ACC112 (cell line): ENCODE measurements at regions not wholly inside any gene's neighbourhood (a gene's known extent, or its start where the extent isn't known, plus 50 kb on each side); places are given as distances from the start of the nearest gene placed in this dataset.
"Not testable (repeated sequence)": the region's sequence is repeated elsewhere in the genome, so short reads cannot be mapped to it uniquely, and the experiment has no call there.

Experiments used
- H2AFZ ChIP-seq: fragments of 200-600 bp; sonication (generic); one replicate; pipeline ENCODE4 v1.6.0; 2017; ENCODE audit warnings: antibody characterized with exemption, low read length; ENCODE audit not compliant: unreplicated experiment
- H3K27ac ChIP-seq: fragments of 200-600 bp; sonication (generic); 2 replicates; pipeline ENCODE4 v1.5.1; 2014; ENCODE audit warnings: low read depth, mild to moderate bottlenecking, antibody characterized with exemption, low read length, moderate library complexity
- H3K27me3 ChIP-seq: fragments of 200-600 bp; sonication (generic); 2 replicates; pipeline ENCODE4 v1.6.1; 2014; ENCODE audit warnings: mild to moderate bottlenecking, antibody characterized with exemption, low read length, moderate library complexity, mixed read lengths; ENCODE audit not compliant: insufficient read depth
- H3K36me3 ChIP-seq: fragments of 200-600 bp; sonication (generic); 2 replicates; pipeline ENCODE4 v1.6.1; 2016; ENCODE audit warnings: mild to moderate bottlenecking, antibody characterized with exemption, low read length, moderate library complexity, mixed read lengths; ENCODE audit not compliant: insufficient read depth
- H3K4me1 ChIP-seq: fragments of 200-600 bp; sonication (generic); one replicate; pipeline ENCODE4 v1.6.1; 2016; ENCODE audit warnings: low read length, mixed read lengths; ENCODE audit not compliant: insufficient read depth, unreplicated experiment, control insufficient read depth
- H3K4me3 ChIP-seq: fragments of 200-600 bp; sonication (generic); 2 replicates; pipeline ENCODE4 v1.5.1; 2014; ENCODE audit warnings: mild to moderate bottlenecking, low read depth, low read length
- H3K79me2 ChIP-seq: fragments of 200-600 bp; sonication (generic); one replicate; pipeline ENCODE4 v1.6.0; 2016; ENCODE audit warnings: low read length; ENCODE audit not compliant: control insufficient read depth, unreplicated experiment, insufficient read depth

GRCh38 chr1:220420726-220421125 lies 107.2 kb upstream of the MARK1 start:
- no peaks in the 10 kb centered on the region for H3K79me2 ChIP-seq
- no peaks in the 10 kb centered on the region for H3K36me3 ChIP-seq
- no peak overlapping the region for H3K27ac ChIP-seq
- H2AFZ ChIP-seq, result no peak overlapping the region
- H3K27me3 ChIP-seq, result no peaks in the 10 kb centered on the region; the same call in 1 of the 2 replicates
- H3K4me1 ChIP-seq, result no peaks in the 10 kb centered on the region
- H3K4me3 ChIP-seq, result no peak overlapping the region

- H3K27ac ChIP-seq, H2AFZ ChIP-seq, H3K36me3 ChIP-seq, H3K4me1 ChIP-seq, H3K27me3 ChIP-seq, H3K79me2 ChIP-seq, H3K4me3 ChIP-seq: not testable (repeated sequence)
Measured at GRCh38 chr1:220412382-220412781, 115.6 kb upstream of the MARK1 start.

DNA sequence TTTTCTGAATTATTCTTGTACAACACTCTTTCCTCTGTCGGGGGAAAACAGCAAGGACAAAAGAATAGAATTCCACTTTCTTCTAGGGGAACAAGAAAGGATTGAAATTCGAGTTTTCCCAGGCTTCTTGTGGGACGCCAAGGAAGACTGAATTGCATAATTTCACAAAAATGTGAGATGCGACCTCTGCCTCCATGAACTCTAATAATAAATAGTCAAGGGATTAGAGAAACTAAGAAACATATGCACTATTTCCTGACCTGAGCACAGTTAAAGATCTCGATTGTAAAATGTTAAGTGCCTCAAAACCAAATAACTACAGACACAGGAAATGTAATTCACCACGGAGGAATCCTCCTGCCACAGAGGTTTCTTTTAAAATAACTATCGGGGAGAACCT lies 117.3 kb upstream of the MARK1 start:
- no peaks in the 10 kb centered on the region for H3K36me3 ChIP-seq
- no peak overlapping the region for H3K4me3 ChIP-seq
- H3K27me3 ChIP-seq, result 0 out of 2 replicates have a peak, but pooled peaks cover 5% of the 10 kb centered on the region
- no peaks in the 10 kb centered on the region for H3K79me2 ChIP-seq
- H3K27ac ChIP-seq, result no peak overlapping the region
- no peaks in the 10 kb centered on the region for H3K4me1 ChIP-seq
- H2AFZ ChIP-seq, result no peak overlapping the region

- Histone ChIP-seq H3K79me2 (no peaks in the 10 kb centered on the region), H3K4me1 (no peaks in the 10 kb centered on the region), H3K27me3 (peaks cover 8% of the 10 kb centered on the region; the same call in 1 of the 2 replicates), H3K4me3 (no peak overlapping the region), H3K36me3 (no peaks in the 10 kb centered on the region), H2AFZ (no peak overlapping the region), H3K27ac (no peak overlapping the region)
Measured at GRCh38 chr1:220409771-220410595, 118.0 kb upstream of the MARK1 start.

DNA sequence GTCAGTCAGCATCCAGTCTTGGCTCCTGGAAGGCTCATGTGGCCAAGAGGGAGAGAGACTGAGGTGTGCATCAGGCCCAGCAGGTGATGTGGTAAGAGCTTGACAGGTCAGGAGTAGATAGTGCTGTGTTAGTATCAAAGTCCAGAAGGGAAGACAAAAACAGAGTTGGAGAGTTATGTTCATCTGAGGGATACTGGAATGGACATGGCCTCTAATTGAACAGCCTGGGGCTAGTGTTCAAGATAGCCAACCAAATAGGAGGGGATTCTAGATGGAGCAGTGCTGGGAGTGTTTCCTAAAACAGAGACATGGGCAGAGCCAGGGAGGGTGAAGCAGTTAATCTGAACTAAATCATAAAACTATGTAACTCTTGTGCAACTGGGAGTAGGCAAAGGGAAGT lies 120.7 kb upstream of the MARK1 start:
- Histone ChIP-seq H3K36me3 (no peaks in the 10 kb centered on the region), H3K79me2 (no peaks in the 10 kb centered on the region), H2AFZ (no peak overlapping the region), H3K27me3 (peaks cover 9% of the 10 kb centered on the region; the same call in 1 of the 2 replicates), H3K4me3 (no peak overlapping the region), H3K4me1 (no peaks in the 10 kb centered on the region), H3K27ac (no peak overlapping the region)

GRCh38 chr1:220398238-220398637 lies 126.0 kb upstream of the RAB3GAP2 start:
- no peak overlapping the region for H3K27ac ChIP-seq
- no peaks in the 10 kb centered on the region for H3K4me1 ChIP-seq
- H3K79me2 ChIP-seq, result no peaks in the 10 kb centered on the region
- no peaks in the 10 kb centered on the region for H3K36me3 ChIP-seq
- H2AFZ ChIP-seq, result no peak overlapping the region
- H3K4me3 ChIP-seq, result no peak overlapping the region
- H3K27me3 ChIP-seq, result peaks cover 3% of the 10 kb centered on the region; the same call in 1 of the 2 replicates

DNA sequence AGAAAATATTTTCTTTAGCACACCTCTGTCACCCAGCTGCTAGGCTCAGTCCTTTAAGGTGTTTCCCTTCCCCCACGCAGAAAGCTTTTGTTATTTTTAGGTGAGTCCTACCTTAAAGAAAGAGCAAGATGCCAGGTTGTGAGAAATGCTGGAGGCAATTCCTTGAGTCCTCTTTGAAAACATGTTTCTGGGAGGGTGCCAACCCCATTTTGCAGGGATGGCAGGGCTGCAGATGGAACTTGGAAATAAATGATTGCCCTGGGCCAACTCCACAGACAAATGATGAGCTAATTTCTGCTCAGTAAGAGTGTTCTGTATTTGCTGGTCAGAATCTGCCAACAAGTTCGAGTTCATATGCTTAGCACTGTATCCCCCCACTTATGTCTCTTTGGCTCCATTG lies 119.2 kb upstream of the RAB3GAP2 start:
- no peaks in the 10 kb centered on the region for H3K36me3 ChIP-seq
- H2AFZ ChIP-seq, result no peak overlapping the region
- no peak overlapping the region for H3K27ac ChIP-seq
- no peak overlapping the region for H3K4me3 ChIP-seq
- no peaks in the 10 kb centered on the region for H3K79me2 ChIP-seq
- no peaks in the 10 kb centered on the region for H3K4me1 ChIP-seq
- H3K27me3 ChIP-seq, result peaks cover 10% of the 10 kb centered on the region

GRCh38 chr1:220389634-220390033 lies 117.4 kb upstream of the RAB3GAP2 start:
- no peaks in the 10 kb centered on the region for H3K4me1 ChIP-seq
- H2AFZ ChIP-seq, result no peak overlapping the region
- peaks cover 9% of the 10 kb centered on the region for H3K27me3 ChIP-seq
- H3K36me3 ChIP-seq, result no peaks in the 10 kb centered on the region
- no peak overlapping the region for H3K4me3 ChIP-seq
- H3K79me2 ChIP-seq, result no peaks in the 10 kb centered on the region
- H3K27ac ChIP-seq, result no peak overlapping the region

- Histone ChIP-seq H3K79me2 (no peaks in the 10 kb centered on the region), H3K27me3 (no peaks in the 10 kb centered on the region), H3K36me3 (no peaks in the 10 kb centered on the region), H3K4me3 (no peak overlapping the region), H3K27ac (no peak overlapping the region), H3K4me1 (no peaks in the 10 kb centered on the region), H2AFZ (no peak overlapping the region)
Measured at GRCh38 chr1:220386494-220387195, 114.4 kb upstream of the RAB3GAP2 start.

GRCh38 chr1:220385158-220385557 lies 112.9 kb upstream of the RAB3GAP2 start:
- peaks cover 9% of the 10 kb centered on the region; the same call in 1 of the 2 replicates for H3K27me3 ChIP-seq
- H2AFZ ChIP-seq, result no peak overlapping the region
- no peaks in the 10 kb centered on the region for H3K4me1 ChIP-seq
- no peak overlapping the region for H3K4me3 ChIP-seq
- no peaks in the 10 kb centered on the region for H3K79me2 ChIP-seq
- H3K36me3 ChIP-seq, result no peaks in the 10 kb centered on the region
- no peak overlapping the region for H3K27ac ChIP-seq

DNA sequence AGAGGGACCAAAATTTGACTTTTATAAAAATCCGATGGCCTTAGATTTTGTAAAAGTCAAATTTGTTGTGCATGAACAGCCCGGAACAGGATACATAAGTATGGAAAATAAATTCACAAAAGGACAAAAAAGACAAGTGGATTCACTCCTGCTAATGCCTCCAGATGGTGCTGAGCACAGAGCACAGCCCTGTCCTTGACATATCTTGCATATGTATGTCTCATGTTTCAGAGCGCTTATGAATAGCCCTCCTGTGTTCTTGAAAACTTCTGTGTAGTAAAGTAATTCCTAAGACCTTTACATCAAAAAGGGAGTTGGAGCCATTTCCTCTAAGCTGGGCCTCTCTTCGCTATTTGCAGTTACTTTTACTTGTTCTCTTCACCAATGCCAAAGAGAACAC lies 110.7 kb upstream of the RAB3GAP2 start:
- no peak overlapping the region for H3K27ac ChIP-seq
- H3K4me1 ChIP-seq, result no peaks in the 10 kb centered on the region
- H3K36me3 ChIP-seq, result no peaks in the 10 kb centered on the region
- H3K4me3 ChIP-seq, result no peak overlapping the region
- H3K27me3 ChIP-seq, result peaks cover 9% of the 10 kb centered on the region; the same call in 1 of the 2 replicates
- no peak overlapping the region for H2AFZ ChIP-seq
- no peaks in the 10 kb centered on the region for H3K79me2 ChIP-seq
